ENCODE measurements at regions not wholly inside any gene's neighbourhood (a gene's known extent, or its start where the extent isn't known, plus 50 kb on each side); places are given as distances from the start of the nearest gene placed in this dataset.
"Not testable (repeated sequence)": the region's sequence is repeated elsewhere in the genome, so short reads cannot be mapped to it uniquely, and the experiment has no call there.

DNA sequence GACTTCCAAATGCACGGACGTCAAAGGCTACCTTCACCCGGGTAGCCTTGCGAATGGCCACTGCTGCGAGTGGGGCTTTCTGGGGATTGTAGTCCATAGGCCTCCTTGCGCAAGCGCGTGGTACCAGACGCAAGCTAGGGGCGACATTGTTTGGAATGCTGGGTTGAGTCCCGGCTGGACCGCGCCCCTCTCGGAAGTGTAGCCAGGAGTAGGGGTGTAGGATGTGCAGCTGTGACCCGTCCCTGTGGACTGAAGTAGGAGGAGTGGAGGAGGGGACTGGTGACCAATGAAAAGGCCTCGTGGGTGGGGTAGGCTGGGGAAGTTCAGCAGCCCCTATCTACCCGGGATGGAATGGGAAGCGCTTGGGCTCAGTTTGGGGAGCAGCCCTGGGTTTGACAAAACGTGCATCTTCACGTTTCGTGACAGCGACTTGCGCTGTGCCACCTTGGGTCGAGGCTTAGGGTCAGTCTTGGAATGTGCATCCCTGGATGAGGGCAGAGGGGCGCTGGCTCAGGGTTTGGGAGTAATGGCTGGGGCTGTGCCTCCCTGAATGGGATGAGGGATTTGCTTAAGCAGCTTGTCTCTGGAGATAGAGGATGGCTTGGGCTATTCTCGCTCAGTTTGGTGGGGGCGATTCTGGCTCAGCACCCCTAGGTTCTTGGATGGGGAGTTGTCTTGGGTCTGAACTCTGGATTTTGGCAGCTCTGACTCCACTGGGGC lies 111.8 kb upstream of the GPR39 start:
- peak; percentile 47 for DNase-seq (ENCODE audit: low spot score)
- 14% methylated on average over 27 of the region's 27 CpGs for WGBS
- not testable (repeated sequence) for H3K9ac ChIP-seq (ENCODE audit: low read depth in 1 of 2, low read length in 2 of 2); H3K36me3 ChIP-seq (ENCODE audit: control insufficient read depth in 4 of 4, insufficient read depth in 3 of 4, low read depth in 1 of 4, low read length in 3 of 4); H3K4me1 ChIP-seq (ENCODE audit: control insufficient read depth in 4 of 4, insufficient read depth in 4 of 4, low read length in 3 of 4); H3K9me3 ChIP-seq (ENCODE audit: control insufficient read depth in 4 of 4, low read length in 3 of 4); H3K27me3 ChIP-seq (ENCODE audit: control insufficient read depth in 4 of 4, insufficient read depth in 4 of 4, low read length in 3 of 4); H3K27ac ChIP-seq (ENCODE audit: low read depth in 1 of 2, low read length in 2 of 2)
- peak; percentile 60 for TF ChIP-seq YY1 (IDR thresholded peaks at IDR 0.05)
- peak overlapping the region in 1 of 3 donors; percentile 40 for H3K4me3 ChIP-seq (ENCODE audit: low read depth in 1 of 3, low read length in 3 of 3)

DNA sequence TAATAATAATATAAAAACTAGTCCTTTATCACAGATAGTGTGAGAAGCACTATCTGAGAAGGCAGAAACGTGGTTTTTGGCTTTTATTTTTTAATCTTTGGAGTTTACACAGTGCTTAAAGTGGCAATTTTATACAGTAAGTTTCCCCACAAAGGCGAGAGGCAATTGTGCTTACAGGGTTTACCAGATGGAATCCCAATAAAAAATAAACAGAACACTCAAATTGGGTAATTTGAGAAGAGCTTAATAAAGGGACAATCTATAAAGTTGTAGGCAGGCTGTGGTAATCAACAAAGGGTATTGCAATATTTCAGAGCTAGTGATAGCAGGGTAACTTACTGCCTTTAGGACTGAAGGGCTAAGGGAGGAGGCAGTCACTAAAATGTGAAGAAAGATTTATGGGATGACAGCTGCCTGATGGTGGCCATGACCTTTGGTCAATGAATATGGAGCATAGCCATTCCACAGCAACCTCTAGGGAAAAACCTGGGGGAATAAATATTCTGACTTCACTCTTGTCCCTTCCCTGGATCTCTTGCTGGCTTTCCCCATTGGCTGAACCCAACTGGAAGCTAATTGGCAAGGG lies 108.9 kb upstream of the GPR39 start:
- H3K9ac ChIP-seq (ENCODE audit: low read depth in 1 of 2, low read length in 2 of 2); DNase-seq (ENCODE audit: low spot score); H3K4me1 ChIP-seq (ENCODE audit: control insufficient read depth in 4 of 4, insufficient read depth in 4 of 4, low read length in 3 of 4); H3K27me3 ChIP-seq (ENCODE audit: control insufficient read depth in 4 of 4, insufficient read depth in 4 of 4, low read length in 3 of 4); H3K4me3 ChIP-seq (ENCODE audit: low read depth in 1 of 3, low read length in 3 of 3); H3K36me3 ChIP-seq (ENCODE audit: control insufficient read depth in 4 of 4, insufficient read depth in 3 of 4, low read depth in 1 of 4, low read length in 3 of 4); H3K27ac ChIP-seq (ENCODE audit: low read depth in 1 of 2, low read length in 2 of 2); H3K9me3 ChIP-seq (ENCODE audit: control insufficient read depth in 4 of 4, low read length in 3 of 4): not testable (repeated sequence)
- 61% methylated on average over 1 of the region's 2 CpGs for WGBS

DNA sequence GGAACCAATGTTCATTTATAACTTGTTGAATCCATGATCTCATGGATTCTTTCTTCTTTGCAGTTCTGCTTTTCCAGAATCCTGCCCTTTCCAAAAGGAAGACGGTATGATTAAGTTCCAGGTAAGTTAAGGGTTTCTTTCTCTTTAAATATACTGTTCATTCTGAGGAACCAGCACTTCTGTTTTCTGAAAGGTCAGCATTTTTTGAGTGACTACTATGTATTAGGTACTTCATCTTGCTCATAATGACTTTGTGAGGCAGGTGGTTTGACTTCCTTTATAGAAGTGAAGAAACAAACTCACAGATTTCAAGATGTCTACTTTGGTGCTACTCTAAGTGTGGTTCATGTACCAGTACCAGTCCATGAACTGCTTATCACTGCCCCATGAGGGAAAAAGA lies 107.4 kb upstream of the GPR39 start:
- 73% methylated on average over 1 of the region's 1 CpG for whole genome bisulfite sequencing
- H3K27me3 ChIP-seq (ENCODE audit: control insufficient read depth in 4 of 4, insufficient read depth in 4 of 4, low read length in 3 of 4); H3K36me3 ChIP-seq (ENCODE audit: control insufficient read depth in 4 of 4, insufficient read depth in 3 of 4, low read depth in 1 of 4, low read length in 3 of 4); H3K9me3 ChIP-seq (ENCODE audit: control insufficient read depth in 4 of 4, low read length in 3 of 4); H3K4me3 ChIP-seq (ENCODE audit: low read depth in 1 of 3, low read length in 3 of 3); H3K4me1 ChIP-seq (ENCODE audit: control insufficient read depth in 4 of 4, insufficient read depth in 4 of 4, low read length in 3 of 4); H3K9ac ChIP-seq (ENCODE audit: low read depth in 1 of 2, low read length in 2 of 2); H3K27ac ChIP-seq (ENCODE audit: low read depth in 1 of 2, low read length in 2 of 2); DNase-seq (ENCODE audit: low spot score): not testable (repeated sequence)

DNA sequence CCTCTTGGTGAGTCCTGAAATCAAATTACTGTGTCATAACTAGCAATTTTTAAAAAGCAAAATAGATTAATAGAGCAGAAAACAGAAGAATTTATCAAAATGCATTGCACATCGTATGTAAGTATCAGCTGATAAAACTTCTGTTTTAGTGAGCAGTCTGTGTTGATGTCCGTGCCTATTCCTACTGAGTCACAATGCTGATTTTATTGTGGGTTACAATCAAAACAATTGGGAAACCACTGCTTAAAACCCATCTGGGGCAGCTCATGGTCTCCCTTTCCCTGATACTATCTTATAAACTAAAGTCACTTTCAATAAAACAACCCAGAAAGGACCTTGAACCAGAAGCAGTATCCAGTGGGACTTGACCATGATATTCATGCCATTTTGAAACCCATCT lies 101.1 kb upstream of the GPR39 start:
- H3K4me1 ChIP-seq (ENCODE audit: control insufficient read depth in 4 of 4, insufficient read depth in 4 of 4, low read length in 3 of 4); H3K36me3 ChIP-seq (ENCODE audit: control insufficient read depth in 4 of 4, insufficient read depth in 3 of 4, low read depth in 1 of 4, low read length in 3 of 4); DNase-seq (ENCODE audit: low spot score); H3K27me3 ChIP-seq (ENCODE audit: control insufficient read depth in 4 of 4, insufficient read depth in 4 of 4, low read length in 3 of 4); H3K9ac ChIP-seq (ENCODE audit: low read depth in 1 of 2, low read length in 2 of 2); H3K9me3 ChIP-seq (ENCODE audit: control insufficient read depth in 4 of 4, low read length in 3 of 4); H3K4me3 ChIP-seq (ENCODE audit: low read depth in 1 of 3, low read length in 3 of 3); H3K27ac ChIP-seq (ENCODE audit: low read depth in 1 of 2, low read length in 2 of 2): not testable (repeated sequence)
- WGBS: 79% methylated on average over 2 of the region's 2 CpGs

DNA sequence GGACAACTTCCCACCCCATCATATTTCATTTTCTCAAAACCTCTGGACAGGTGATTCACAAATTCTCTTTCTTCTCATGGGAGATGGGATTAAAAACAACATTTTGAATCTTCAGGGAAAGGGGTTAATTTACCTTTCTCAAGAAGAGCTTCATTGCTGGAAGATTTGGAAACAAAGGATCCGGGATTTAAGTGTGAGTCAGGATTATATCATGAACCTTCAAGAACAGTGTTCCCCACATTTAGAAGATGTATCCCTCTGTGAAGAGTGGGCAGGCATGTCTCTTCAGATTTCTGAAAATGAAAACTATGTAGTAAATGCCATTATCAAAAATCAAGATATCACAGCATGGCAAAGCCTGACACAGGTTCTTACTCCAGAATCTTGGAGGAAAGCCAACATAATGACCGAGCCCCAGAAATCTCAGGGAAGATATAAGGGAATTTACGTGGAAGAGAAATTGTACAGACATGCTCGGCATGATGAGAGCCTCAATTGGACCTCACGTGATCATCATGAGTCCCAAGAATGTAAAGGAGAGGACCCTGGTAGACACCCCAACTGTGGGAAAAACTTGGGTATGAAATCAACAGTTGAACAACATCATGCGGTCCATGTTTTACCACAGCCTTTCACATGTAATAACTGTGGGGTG lies 99.5 kb upstream of the GPR39 start:
- not testable (repeated sequence) for H3K4me1 ChIP-seq (ENCODE audit: control insufficient read depth in 4 of 4, insufficient read depth in 4 of 4, low read length in 3 of 4); H3K36me3 ChIP-seq (ENCODE audit: control insufficient read depth in 4 of 4, insufficient read depth in 3 of 4, low read depth in 1 of 4, low read length in 3 of 4); H3K9me3 ChIP-seq (ENCODE audit: control insufficient read depth in 4 of 4, low read length in 3 of 4); H3K27ac ChIP-seq (ENCODE audit: low read depth in 1 of 2, low read length in 2 of 2); H3K27me3 ChIP-seq (ENCODE audit: control insufficient read depth in 4 of 4, insufficient read depth in 4 of 4, low read length in 3 of 4); DNase-seq (ENCODE audit: low spot score); H3K9ac ChIP-seq (ENCODE audit: low read depth in 1 of 2, low read length in 2 of 2); H3K4me3 ChIP-seq (ENCODE audit: low read depth in 1 of 3, low read length in 3 of 3)
- 81% methylated on average over 6 of the region's 6 CpGs for WGBS

DNA sequence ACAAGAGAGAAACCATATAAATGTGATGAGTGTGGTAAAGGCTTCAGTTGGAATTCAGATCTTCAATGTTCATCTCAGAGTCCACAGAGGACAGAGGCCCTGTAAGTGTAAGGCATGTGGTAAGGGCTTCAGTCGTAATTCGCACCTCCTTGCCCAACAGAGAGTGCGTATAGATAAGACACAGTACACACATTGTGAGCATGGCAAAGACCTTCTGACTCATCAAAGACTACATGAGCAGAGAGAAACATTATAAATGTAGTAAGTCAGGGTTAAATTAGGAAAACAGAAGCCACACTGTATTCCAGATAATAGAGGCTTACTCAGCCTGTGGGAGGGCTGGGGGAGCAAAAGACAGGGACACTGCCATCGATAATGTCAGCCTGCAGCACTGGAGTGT lies 98.1 kb upstream of the GPR39 start:
- not testable (repeated sequence) for H3K4me1 ChIP-seq (ENCODE audit: control insufficient read depth in 4 of 4, insufficient read depth in 4 of 4, low read length in 3 of 4); H3K27ac ChIP-seq (ENCODE audit: low read depth in 1 of 2, low read length in 2 of 2); H3K9me3 ChIP-seq (ENCODE audit: control insufficient read depth in 4 of 4, low read length in 3 of 4); H3K36me3 ChIP-seq (ENCODE audit: control insufficient read depth in 4 of 4, insufficient read depth in 3 of 4, low read depth in 1 of 4, low read length in 3 of 4); DNase-seq (ENCODE audit: low spot score); H3K4me3 ChIP-seq (ENCODE audit: low read depth in 1 of 3, low read length in 3 of 3); H3K27me3 ChIP-seq (ENCODE audit: control insufficient read depth in 4 of 4, insufficient read depth in 4 of 4, low read length in 3 of 4); H3K9ac ChIP-seq (ENCODE audit: low read depth in 1 of 2, low read length in 2 of 2)
- 80% methylated on average over 4 of the region's 4 CpGs for WGBS

DNA sequence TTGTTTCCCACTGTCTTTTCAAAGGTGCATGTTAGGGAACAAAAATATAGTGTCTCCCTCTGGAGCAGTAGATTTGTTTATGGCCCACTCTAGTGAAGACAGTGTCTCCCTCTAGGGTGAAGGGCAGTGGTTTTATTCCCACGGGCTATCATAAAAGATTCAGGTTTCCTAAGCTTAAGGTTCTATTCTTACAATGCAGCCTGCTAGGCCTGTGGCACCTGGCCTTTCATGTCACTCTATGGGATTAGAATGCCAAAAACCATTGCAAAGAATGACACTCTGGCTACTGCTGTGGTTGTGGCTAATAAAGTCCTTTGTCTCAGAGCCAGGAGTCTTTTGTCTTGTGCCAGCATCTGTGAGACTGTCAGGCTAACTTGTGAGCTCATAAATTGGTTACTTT lies 92.6 kb upstream of the GPR39 start:
- WGBS: 78% methylated on average over 1 of the region's 1 CpG
- H3K27me3 ChIP-seq (ENCODE audit: control insufficient read depth in 4 of 4, insufficient read depth in 4 of 4, low read length in 3 of 4); H3K9ac ChIP-seq (ENCODE audit: low read depth in 1 of 2, low read length in 2 of 2); H3K36me3 ChIP-seq (ENCODE audit: control insufficient read depth in 4 of 4, insufficient read depth in 3 of 4, low read depth in 1 of 4, low read length in 3 of 4); H3K4me3 ChIP-seq (ENCODE audit: low read depth in 1 of 3, low read length in 3 of 3); H3K4me1 ChIP-seq (ENCODE audit: control insufficient read depth in 4 of 4, insufficient read depth in 4 of 4, low read length in 3 of 4); H3K9me3 ChIP-seq (ENCODE audit: control insufficient read depth in 4 of 4, low read length in 3 of 4); H3K27ac ChIP-seq (ENCODE audit: low read depth in 1 of 2, low read length in 2 of 2); DNase-seq (ENCODE audit: low spot score): not testable (repeated sequence)

Measured in liver (tissue), 6 donors.